MM.1S (cell line): ENCODE measurements at regions not wholly inside any gene's neighbourhood (a gene's known extent, or its start where the extent isn't known, plus 50 kb on each side); places are given as distances from the start of the nearest gene placed in this dataset.

Experiments used
- CTCF ChIP-seq: fragments of 300-600 bp; sonication (generic); IDR thresholded peaks from 2 replicates; pipeline ENCODE4 v1.5.1; 2016; ENCODE audit warnings: antibody characterized with exemption, low read length, mixed read lengths
- EZH2 ChIP-seq: fragments of 300-600 bp; sonication (generic); optimal IDR thresholded peaks from 2 replicates; pipeline ENCODE3; 2017; ENCODE audit warnings: low read depth, mild to moderate bottlenecking, antibody characterized with exemption, low read length, mixed read lengths

- TF ChIP-seq EZH2: no peak
- TF ChIP-seq CTCF: no peak
These were observed 166.6 kb downstream of the ZBTB18 start for GRCh38 chr1:244217711-244218110.
